ENCODE measurements at regions not wholly inside any gene's neighbourhood (a gene's known extent, or its start where the extent isn't known, plus 50 kb on each side); places are given as distances from the start of the nearest gene placed in this dataset.

GRCh38 chr9:107064378-107064777, 201.4 kb downstream of the ZNF462 start:
- no peak overlapping the region for H3K4me3 ChIP-seq (replicated peaks; ENCODE audit: low read depth, low read length)
- no peak for DNase-seq (ENCODE audit: extremely low read depth, low read depth)
- TF ChIP-seq, protein P1, sequence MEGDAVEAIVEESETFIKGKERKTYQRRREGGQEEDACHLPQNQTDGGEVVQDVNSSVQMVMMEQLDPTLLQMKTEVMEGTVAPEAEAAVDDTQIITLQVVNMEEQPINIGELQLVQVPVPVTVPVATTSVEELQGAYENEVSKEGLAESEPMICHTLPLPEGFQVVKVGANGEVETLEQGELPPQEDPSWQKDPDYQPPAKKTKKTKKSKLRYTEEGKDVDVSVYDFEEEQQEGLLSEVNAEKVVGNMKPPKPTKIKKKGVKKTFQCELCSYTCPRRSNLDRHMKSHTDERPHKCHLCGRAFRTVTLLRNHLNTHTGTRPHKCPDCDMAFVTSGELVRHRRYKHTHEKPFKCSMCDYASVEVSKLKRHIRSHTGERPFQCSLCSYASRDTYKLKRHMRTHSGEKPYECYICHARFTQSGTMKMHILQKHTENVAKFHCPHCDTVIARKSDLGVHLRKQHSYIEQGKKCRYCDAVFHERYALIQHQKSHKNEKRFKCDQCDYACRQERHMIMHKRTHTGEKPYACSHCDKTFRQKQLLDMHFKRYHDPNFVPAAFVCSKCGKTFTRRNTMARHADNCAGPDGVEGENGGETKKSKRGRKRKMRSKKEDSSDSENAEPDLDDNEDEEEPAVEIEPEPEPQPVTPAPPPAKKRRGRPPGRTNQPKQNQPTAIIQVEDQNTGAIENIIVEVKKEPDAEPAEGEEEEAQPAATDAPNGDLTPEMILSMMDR (IDR thresholded peaks at IDR 0.05; ENCODE audit: low read depth, low read length, missing control alignments) = no peak

- H3K4me3 ChIP-seq (replicated peaks; ENCODE audit: low read depth, low read length) = no peak overlapping the region
- TF ChIP-seq, protein P1 (IDR thresholded peaks at IDR 0.05; ENCODE audit: low read depth, low read length, missing control alignments) = no peak
- DNase-seq (ENCODE audit: extremely low read depth, low read depth) = no peak
Measured at GRCh38 chr9:107065549-107065948, 202.6 kb downstream of the ZNF462 start.

GRCh38 chr9:107067739-107068416, 204.9 kb downstream of the ZNF462 start:
- no peak overlapping the region for H3K4me3 ChIP-seq (replicated peaks; ENCODE audit: low read depth, low read length)
- no peak for DNase-seq (ENCODE audit: extremely low read depth, low read depth)
- TF ChIP-seq, protein P1 (IDR thresholded peaks at IDR 0.05; ENCODE audit: low read depth, low read length, missing control alignments) = no peak

GRCh38 chr9:107068581-107068980, 205.6 kb downstream of the ZNF462 start:
- no peak overlapping the region for H3K4me3 ChIP-seq (replicated peaks; ENCODE audit: low read depth, low read length)
- TF ChIP-seq, protein P1 (IDR thresholded peaks at IDR 0.05; ENCODE audit: low read depth, low read length, missing control alignments) = no peak
- no peak for DNase-seq (ENCODE audit: extremely low read depth, low read depth)

GRCh38 chr9:107070586-107070985, 207.6 kb downstream of the ZNF462 start:
- TF ChIP-seq, protein P1 (IDR thresholded peaks at IDR 0.05; ENCODE audit: low read depth, low read length, missing control alignments) = no peak
- DNase-seq (ENCODE audit: extremely low read depth, low read depth) = no peak
- H3K4me3 ChIP-seq (replicated peaks; ENCODE audit: low read depth, low read length) = no peak overlapping the region

DNA sequence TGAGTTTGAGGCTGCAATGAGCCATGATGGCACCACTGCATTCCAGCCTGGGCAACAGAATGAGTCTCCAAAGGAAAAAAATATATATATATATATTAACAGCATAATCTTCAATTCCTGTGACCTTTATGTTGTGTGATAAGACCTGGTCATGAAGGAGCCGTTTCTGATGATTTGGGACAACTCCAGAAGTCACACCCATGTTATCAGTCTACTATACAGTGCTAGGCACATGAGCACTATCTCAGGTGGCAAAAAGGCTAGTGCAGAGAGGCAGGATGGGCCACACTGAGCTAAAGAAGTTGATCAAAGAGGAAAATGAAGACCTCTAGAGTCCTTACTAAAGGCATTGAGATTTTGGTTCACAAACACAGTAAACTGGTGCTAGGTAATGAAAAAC, 205.0 kb upstream of the RAD23B start:
- no peak overlapping the region for H3K4me3 ChIP-seq (replicated peaks; ENCODE audit: low read depth, low read length)
- DNase-seq (ENCODE audit: extremely low read depth, low read depth) = no peak
- TF ChIP-seq, protein P1 (IDR thresholded peaks at IDR 0.05; ENCODE audit: low read depth, low read length, missing control alignments) = no peak

- TF ChIP-seq, protein P1 (IDR thresholded peaks at IDR 0.05; ENCODE audit: low read depth, low read length, missing control alignments) = no peak
- no peak overlapping the region for H3K4me3 ChIP-seq (replicated peaks; ENCODE audit: low read depth, low read length)
- DNase-seq (ENCODE audit: extremely low read depth, low read depth) = no peak
Measured at GRCh38 chr9:107079589-107079988, 203.5 kb upstream of the RAD23B start.

All from HFF-Myc (cell line).